RWPE1 (cell line): ENCODE measurements at regions not wholly inside any gene's neighbourhood (a gene's known extent, or its start where the extent isn't known, plus 50 kb on each side); places are given as distances from the start of the nearest gene placed in this dataset.
A peak's percentile ranks its signal among the peaks of the same experiment; 100 is the strongest.

Source experiments
- CTCF ChIA-PET: fragments of 350-600 bp; sonication (Branson Sonifier 250); formaldehyde crosslinking; extraction: SDS; loops from one replicate; lab custom pipeline; 2021; lab: Yijun Ruan, JAX
- POLR2A ChIA-PET: fragments of 400-600 bp; formaldehyde crosslinking; extraction: SDS; loops from one replicate; lab custom pipeline; 2020; ENCODE audit warnings: antibody characterized with exemption; ENCODE audit not compliant: low non-redundant PET; lab: Yijun Ruan, JAX
- DNase-seq: peaks from one replicate; pipeline ENCODE4 v3.0.0; 2012; ENCODE audit warnings: low spot score
- H3K27ac ChIP-seq: fragments of 450-650 bp; 2 replicates; pipeline ENCODE4 v1.5.1; 2017
- TF ChIP-seq, protein P1 (sequence below): fragments of 450-650 bp; conservative IDR thresholded peaks from 2 replicates; pipeline ENCODE4 v1.5.1; 2017; ENCODE audit warnings: low read depth, mild to moderate bottlenecking

DNA sequence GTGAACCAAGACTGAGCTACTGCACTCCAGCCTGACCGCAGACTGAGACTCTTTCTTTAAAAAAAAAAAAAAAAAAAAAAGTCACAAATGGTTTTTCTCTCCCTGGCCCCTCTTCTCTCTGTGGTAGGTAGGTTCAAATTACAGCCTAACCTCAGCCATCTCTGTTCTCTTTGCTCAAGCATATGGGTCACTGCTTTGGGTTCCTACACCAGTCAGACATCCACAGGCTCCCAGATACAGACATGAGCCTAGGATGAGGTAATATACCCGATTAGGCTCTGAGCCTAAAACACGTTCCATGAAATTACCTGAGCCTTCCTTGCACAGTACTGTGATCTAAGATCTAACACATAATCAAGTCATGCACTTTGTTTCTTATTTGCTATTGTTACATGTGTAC lies 90.5 kb upstream of the JAK1 start:
- H3K27ac ChIP-seq = no peak overlapping the region
- POLR2A ChIA-PET = no interaction called here
- CTCF ChIA-PET = no interaction called here
- DNase-seq = no peak
- TF ChIP-seq, protein P1, sequence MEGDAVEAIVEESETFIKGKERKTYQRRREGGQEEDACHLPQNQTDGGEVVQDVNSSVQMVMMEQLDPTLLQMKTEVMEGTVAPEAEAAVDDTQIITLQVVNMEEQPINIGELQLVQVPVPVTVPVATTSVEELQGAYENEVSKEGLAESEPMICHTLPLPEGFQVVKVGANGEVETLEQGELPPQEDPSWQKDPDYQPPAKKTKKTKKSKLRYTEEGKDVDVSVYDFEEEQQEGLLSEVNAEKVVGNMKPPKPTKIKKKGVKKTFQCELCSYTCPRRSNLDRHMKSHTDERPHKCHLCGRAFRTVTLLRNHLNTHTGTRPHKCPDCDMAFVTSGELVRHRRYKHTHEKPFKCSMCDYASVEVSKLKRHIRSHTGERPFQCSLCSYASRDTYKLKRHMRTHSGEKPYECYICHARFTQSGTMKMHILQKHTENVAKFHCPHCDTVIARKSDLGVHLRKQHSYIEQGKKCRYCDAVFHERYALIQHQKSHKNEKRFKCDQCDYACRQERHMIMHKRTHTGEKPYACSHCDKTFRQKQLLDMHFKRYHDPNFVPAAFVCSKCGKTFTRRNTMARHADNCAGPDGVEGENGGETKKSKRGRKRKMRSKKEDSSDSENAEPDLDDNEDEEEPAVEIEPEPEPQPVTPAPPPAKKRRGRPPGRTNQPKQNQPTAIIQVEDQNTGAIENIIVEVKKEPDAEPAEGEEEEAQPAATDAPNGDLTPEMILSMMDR = no peak

DNA sequence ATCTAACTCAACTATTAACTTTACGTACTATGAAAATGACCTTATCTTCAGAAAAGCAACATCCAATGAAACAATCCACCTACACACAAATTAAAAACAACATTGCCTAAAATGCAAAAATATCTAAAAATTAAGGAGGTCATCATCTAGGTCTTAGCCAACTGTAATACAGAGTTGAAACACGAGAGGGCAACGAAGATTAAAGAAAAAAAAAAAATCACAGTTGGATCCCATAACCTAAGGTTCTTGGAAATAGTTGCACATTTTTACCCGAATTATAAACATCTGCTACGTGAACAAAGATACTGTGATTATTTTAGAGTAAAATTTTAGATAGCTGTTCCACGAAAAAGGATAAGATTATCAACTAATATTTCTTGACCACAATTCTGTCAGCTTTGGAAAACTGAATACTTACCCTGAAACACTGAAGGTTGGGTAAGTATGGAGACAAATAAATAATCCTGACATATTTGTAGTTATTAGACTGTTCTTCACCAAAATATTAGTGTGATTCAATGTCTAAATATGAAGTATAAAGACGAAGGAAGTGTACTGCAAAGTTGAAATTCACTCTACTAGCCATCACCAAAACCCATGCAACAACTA lies 88.0 kb upstream of the AK4 start:
- no peak overlapping the region for H3K27ac ChIP-seq
- TF ChIP-seq, protein P1 = peak; percentile 74
- ChIA-PET CTCF (interaction anchor here (0.5 to 0.8 kb wide), 13 partner anchors 8 to 1837 kb away, joined by 3 to 8 read pairs (median 5); no protein-coding TSS in a partner anchor), POLR2A (no interaction called here)
- peak; percentile 49 for DNase-seq

DNA sequence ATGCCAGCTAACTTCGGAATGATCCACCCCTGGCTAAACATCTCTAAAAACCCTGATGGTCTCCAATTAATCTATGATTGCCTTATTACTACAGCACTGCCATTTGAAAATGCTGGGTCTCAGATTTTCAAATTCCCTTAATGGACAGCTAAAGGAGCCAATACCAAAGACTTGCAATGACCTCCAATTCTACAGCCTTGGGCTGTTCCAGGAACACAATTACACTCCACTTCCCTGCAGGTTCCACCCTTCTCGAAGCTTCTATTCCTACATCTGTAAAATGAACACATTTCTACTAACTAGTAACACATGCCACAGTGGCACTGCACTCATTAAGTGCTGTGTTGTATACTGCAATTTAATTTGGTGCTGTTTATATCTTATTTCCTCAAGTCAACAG lies 85.7 kb upstream of the AK4 start:
- no peak overlapping the region for H3K27ac ChIP-seq
- CTCF ChIA-PET = interaction anchor here (0.6 to 0.9 kb wide), 4 partner anchors 8 to 190 kb away, joined by 3 to 4 read pairs (median 3); no protein-coding TSS in a partner anchor
- POLR2A ChIA-PET = no interaction called here
- DNase-seq = no peak
- TF ChIP-seq, protein P1 = no peak

DNA sequence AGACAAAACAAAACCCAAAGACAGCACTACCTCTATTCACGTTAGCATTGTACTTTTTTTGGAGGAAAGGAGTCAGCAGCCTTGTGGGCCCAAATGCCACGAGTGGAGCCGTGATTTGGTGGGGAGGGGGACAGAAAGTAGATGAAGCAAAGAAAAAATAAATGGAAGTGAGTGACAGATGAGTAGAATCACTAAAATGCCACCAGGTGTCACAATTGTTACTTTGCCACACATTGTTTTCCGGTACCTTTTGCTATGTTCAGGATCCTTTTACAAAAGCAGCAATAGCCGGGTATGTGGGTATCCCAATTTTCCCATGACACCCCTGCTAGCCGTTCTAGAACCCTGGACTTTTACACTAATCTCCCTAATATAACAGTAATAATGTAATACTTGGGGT lies 85.0 kb upstream of the AK4 start:
- H3K27ac ChIP-seq = no peak overlapping the region
- ChIA-PET POLR2A (no interaction called here), CTCF (interaction anchor here (0.6 to 0.8 kb wide), 3 partner anchors 10 to 191 kb away, joined by 3 to 4 read pairs (median 4); no protein-coding TSS in a partner anchor)
- TF ChIP-seq, protein P1 = peak; percentile 31; the same call in 1 of the 2 replicates
- DNase-seq = no peak

DNA sequence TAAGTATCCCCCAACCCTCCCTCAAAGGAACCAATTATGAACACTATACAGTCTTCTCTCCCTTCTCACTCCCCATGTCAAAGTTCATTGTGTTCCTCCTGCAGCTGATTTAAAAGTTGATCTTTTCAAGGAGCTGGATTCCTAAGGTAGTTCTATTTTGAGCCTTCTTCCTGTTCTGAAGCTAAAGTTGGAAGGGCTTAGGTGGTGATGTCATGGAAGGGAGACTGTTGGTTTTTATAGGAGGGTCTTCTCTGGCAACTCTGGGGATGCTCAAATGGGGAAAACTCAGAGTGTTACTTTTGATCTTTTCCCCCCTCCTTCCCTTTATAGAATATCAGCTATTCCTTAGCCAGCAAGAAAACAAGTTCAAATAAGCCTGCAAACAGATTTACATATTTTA lies 83.0 kb upstream of the AK4 start:
- DNase-seq = no peak
- CTCF ChIA-PET = interaction anchor here (1.0 to 1.8 kb wide), 3 partner anchors 10 to 623 kb away, joined by 3 to 6 read pairs (median 4); no protein-coding TSS in a partner anchor
- TF ChIP-seq, protein P1 = no peak
- H3K27ac ChIP-seq = no peak overlapping the region
- POLR2A ChIA-PET = no interaction called here

DNA sequence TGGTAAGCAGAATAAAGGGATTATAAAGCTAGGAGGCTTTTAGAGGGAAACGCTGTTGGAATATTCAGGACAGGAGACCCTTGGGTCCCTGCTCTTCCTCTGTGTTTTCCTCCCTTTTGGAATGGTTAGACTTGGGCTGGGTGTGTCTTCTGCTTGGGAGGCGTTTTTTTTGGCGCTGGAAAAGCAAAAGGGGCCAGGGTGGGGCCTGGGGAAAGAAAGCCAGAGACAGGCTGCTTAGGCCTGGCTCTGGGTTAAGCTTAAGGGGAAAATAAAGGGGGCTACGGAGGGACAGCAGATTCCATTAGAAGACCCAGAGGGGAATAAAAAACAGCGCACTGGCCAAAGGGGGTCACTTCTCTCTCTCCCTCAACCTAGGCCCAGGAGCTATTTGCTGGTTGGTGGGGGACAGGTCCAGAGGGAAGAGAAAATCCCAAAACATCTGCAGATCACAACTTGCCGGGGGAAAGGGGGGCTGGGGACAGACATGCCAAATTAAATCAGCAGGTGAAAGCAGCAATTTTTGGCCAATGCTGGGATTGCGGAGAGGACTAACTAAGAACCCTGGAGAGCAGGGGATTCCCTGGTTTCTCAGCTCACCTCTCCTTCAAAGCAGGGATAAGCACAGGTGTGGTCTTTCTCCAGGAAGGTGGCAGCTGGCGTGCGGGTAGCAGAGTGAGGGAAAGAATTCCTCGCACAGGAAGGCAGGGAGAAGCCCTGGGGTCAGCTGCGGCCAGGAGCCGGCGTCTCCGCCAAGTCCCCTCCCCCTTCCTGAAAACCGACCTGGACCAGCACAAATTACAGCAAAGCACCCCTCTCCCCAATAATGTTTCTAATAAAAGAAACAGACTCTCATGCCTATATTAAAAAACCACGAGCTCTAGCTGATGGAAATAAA lies 82.2 kb upstream of the AK4 start:
- POLR2A ChIA-PET = interaction anchor here (0.5 kb wide), 1 partner anchor 165 kb away, joined by 3 read pairs; no protein-coding TSS in a partner anchor
- TF ChIP-seq, protein P1 = no peak
- peak; percentile 34 for DNase-seq
- peak overlapping the region; percentile 58; the same call in 1 of the 2 replicates for H3K27ac ChIP-seq
- CTCF ChIA-PET = interaction anchor here (0.7 to 1.8 kb wide), 4 partner anchors 10 to 622 kb away, joined by 3 to 6 read pairs (median 4); no protein-coding TSS in a partner anchor
